ENCODE measurements at regions not wholly inside any gene's neighbourhood (a gene's known extent, or its start where the extent isn't known, plus 50 kb on each side); places are given as distances from the start of the nearest gene placed in this dataset.

GRCh38 chr14:22333422-22334274, 255.4 kb downstream of the DAD1 start:
- no peak for FAIRE-seq

GRCh38 chr14:22332686-22333421, 256.2 kb downstream of the DAD1 start:
- no peak for FAIRE-seq

- no peak for FAIRE-seq
These were observed 259.7 kb downstream of the DAD1 start for GRCh38 chr14:22329371-22329770.

GRCh38 chr14:22325676-22326400, 263.2 kb downstream of the DAD1 start:
- FAIRE-seq = no peak

- no peak for FAIRE-seq
These were observed 268.7 kb downstream of the DAD1 start for GRCh38 chr14:22320362-22320750.

GRCh38 chr14:22319526-22320361, 269.3 kb downstream of the DAD1 start:
- peak; percentile 76 for FAIRE-seq

- no peak for FAIRE-seq
These were observed 270.1 kb downstream of the DAD1 start for GRCh38 chr14:22318951-22319350.

- no peak for FAIRE-seq
These were observed 272.6 kb downstream of the DAD1 start for GRCh38 chr14:22316473-22316872.

- FAIRE-seq = no peak
These were observed 273.7 kb downstream of the DAD1 start for GRCh38 chr14:22315336-22315735.

- peak; percentile 75 for FAIRE-seq
These were observed 274.7 kb downstream of the DAD1 start for GRCh38 chr14:22314183-22314820.

GRCh38 chr14:22313172-22313801, 275.7 kb downstream of the DAD1 start:
- no peak for FAIRE-seq

- no peak for FAIRE-seq
These were observed 277.4 kb downstream of the DAD1 start for GRCh38 chr14:22311636-22312035.

GRCh38 chr14:22305607-22306006, 283.4 kb downstream of the DAD1 start:
- FAIRE-seq = no peak

- FAIRE-seq = no peak
These were observed 284.7 kb downstream of the DAD1 start for GRCh38 chr14:22304326-22304725.

- peak; percentile 91 for FAIRE-seq
These were observed 285.3 kb downstream of the DAD1 start for GRCh38 chr14:22303589-22304195.

- FAIRE-seq = no peak
These were observed 288.4 kb downstream of the DAD1 start for GRCh38 chr14:22300646-22301045.

GRCh38 chr14:22297376-22297775, 291.6 kb downstream of the DAD1 start:
- FAIRE-seq = no peak

GRCh38 chr14:22296722-22297121, 292.3 kb downstream of the DAD1 start:
- FAIRE-seq = no peak

- no peak for FAIRE-seq
These were observed 292.9 kb downstream of the DAD1 start for GRCh38 chr14:22296088-22296487.

GRCh38 chr14:22291406-22291805, 297.6 kb downstream of the DAD1 start:
- no peak for FAIRE-seq

GRCh38 chr14:22289570-22289969, 299.5 kb downstream of the DAD1 start:
- FAIRE-seq = no peak
